ENCODE measurements at regions not wholly inside any gene's neighbourhood (a gene's known extent, or its start where the extent isn't known, plus 50 kb on each side); places are given as distances from the start of the nearest gene placed in this dataset.

DNA sequence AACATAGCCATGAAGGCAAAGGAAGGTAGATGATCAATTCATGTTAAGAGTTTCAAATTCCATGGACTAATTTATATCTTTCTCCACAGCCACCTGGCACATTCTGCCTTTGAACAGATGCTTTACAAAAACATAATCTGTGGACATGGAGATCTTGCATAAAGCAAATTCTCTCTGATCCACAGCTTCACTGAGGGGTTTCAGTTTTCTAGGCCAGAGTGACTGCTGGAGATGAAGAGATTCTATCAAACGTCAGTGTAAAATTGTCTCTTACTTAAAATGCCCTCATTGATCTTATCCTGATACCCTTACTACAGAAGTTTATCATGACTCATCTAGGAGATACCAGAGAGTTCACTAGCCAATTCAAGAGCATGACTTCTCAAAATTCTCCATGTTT is 291.6 kb downstream of the DAD1 start:
- peak overlapping the region; percentile 64 for H3K4me2 ChIP-seq
- intact Hi-C loops (cut with micrococcal nuclease; ENCODE audit: unreplicated experiment), result no loop called here

DNA sequence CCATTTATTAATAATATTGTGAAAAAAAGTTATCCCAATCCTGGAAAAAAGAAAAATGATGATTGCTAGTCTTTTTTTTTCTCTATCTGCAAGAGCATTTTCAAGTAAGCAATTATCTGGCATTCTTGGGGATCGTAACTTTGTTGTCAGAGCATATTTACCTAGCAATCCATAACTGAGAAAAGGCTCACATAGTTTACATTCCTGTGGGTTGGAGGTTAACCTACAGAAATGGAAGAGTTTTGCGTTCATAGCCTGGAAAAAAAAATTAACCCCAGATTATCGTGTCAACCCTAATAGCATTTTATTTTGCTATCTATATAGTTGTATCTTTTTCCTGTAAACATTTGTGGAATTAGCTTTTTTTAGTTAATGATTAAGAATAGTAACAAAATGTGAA is 292.3 kb downstream of the DAD1 start:
- Histone ChIP-seq H3K9me2 (ENCODE audit: insufficient read depth) (no peaks in the 10 kb centered on the region), H2AFZ (no peak overlapping the region), H3K27me3 (ENCODE audit: insufficient read depth, low read depth) (no peaks in the 10 kb centered on the region), H3K36me3 (ENCODE audit: low read depth) (no peaks in the 10 kb centered on the region), H3K4me1 (replicated peaks; ENCODE audit: insufficient read depth) (peaks cover 30% of the 10 kb centered on the region), H3K79me2 (ENCODE audit: low read depth) (no peaks in the 10 kb centered on the region), H3K9me3 (ENCODE audit: insufficient read depth, low read depth) (no peaks in the 10 kb centered on the region), H3K4me2 (peak overlapping the region; percentile 64), H4K20me1 (ENCODE audit: insufficient read depth) (no peaks in the 10 kb centered on the region), H3F3A (ENCODE audit: insufficient read depth, low read depth) (0 out of 2 replicates have a peak, but pooled peaks cover 5% of the 10 kb centered on the region), H3K4me3 (0 out of 2 replicates have a peak overlapping the region, but pooled peaks have one; percentile 26), H3K27ac (peak overlapping the region; percentile 49)
- BruUV-seq (replicated peaks), result no TSS peak
- DNase-seq, result peak in 1 of 2 experiments; percentile 84
- ChIA-PET POLR2A (ENCODE audit: unreplicated experiment) (interaction anchor here (0.6 kb wide), 1 partner anchor 513 kb away, joined by 9 read pairs; no protein-coding TSS in a partner anchor), CTCF (interaction anchor here (0.7 to 0.9 kb wide), 2 partner anchors 32 to 88 kb away, joined by 3 read pairs; no protein-coding TSS in a partner anchor)
- TF ChIP-seq CTCF (conservative IDR thresholded peaks at IDR 0.05), result no peak
- TF ChIP-seq EZH2 (IDR thresholded peaks at IDR 0.05; ENCODE audit: low read depth), result no peak
- intact Hi-C loops (cut with micrococcal nuclease; ENCODE audit: unreplicated experiment), result no loop called here

More for the DNA sequence above, 291.6 kb downstream of the DAD1 start:
- H3K27me3 ChIP-seq (ENCODE audit: insufficient read depth, low read depth), result no peaks in the 10 kb centered on the region
- 0 out of 2 replicates have a peak, but pooled peaks cover 5% of the 10 kb centered on the region for H3F3A ChIP-seq (ENCODE audit: insufficient read depth, low read depth)
- no peaks in the 10 kb centered on the region for H3K9me2 ChIP-seq (ENCODE audit: insufficient read depth)
- H3K79me2 ChIP-seq (ENCODE audit: low read depth), result no peaks in the 10 kb centered on the region
- ChIA-PET POLR2A (ENCODE audit: unreplicated experiment) (interaction anchor here (0.6 kb wide), 1 partner anchor 512 kb away, joined by 9 read pairs; no protein-coding TSS in a partner anchor), CTCF (interaction anchor here (0.9 kb wide), 1 partner anchor 33 kb away, joined by 3 read pairs; no protein-coding TSS in a partner anchor)
- TF ChIP-seq EZH2 (IDR thresholded peaks at IDR 0.05; ENCODE audit: low read depth) (no peak), CTCF (conservative IDR thresholded peaks at IDR 0.05) (no peak)
- no TSS peak for BruUV-seq (replicated peaks)
- H3K4me1 ChIP-seq (replicated peaks; ENCODE audit: insufficient read depth), result peaks cover 30% of the 10 kb centered on the region
- no peak overlapping the region for H3K4me3 ChIP-seq
- H3K9me3 ChIP-seq (ENCODE audit: insufficient read depth, low read depth), result no peaks in the 10 kb centered on the region
- H2AFZ ChIP-seq, result no peak overlapping the region
- no peaks in the 10 kb centered on the region for H4K20me1 ChIP-seq (ENCODE audit: insufficient read depth)
- no peaks in the 10 kb centered on the region for H3K36me3 ChIP-seq (ENCODE audit: low read depth)
- peak overlapping the region; percentile 49 for H3K27ac ChIP-seq
- DNase-seq, result no peak

DNA sequence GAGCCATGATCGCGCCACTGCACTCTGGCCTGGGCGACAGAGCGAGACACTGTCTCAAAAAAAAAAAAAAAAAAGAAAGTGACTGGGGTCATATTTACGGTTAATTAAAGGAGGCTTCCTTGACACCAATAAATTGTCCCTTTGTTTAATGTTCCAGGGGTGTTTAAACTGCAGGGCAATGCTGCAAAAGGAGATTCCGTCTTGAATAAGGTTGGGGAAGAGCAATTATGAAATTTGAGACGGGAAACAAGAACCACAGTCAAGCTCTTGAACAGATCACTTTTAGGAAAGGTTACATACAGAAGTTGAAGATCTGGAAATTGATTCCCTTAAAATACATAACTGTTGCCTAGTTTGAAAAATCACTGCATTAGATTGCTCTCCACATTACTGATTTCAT is 292.9 kb downstream of the DAD1 start:
- intact Hi-C loops (cut with micrococcal nuclease; ENCODE audit: unreplicated experiment), result no loop called here
- no peaks in the 10 kb centered on the region for H4K20me1 ChIP-seq (ENCODE audit: insufficient read depth)
- no peak overlapping the region for H2AFZ ChIP-seq
- peak overlapping the region; percentile 45 for H3K27ac ChIP-seq
- H3F3A ChIP-seq (ENCODE audit: insufficient read depth, low read depth), result 0 out of 2 replicates have a peak, but pooled peaks cover 5% of the 10 kb centered on the region
- no peak overlapping the region for H3K4me3 ChIP-seq
- H3K9me2 ChIP-seq (ENCODE audit: insufficient read depth), result no peaks in the 10 kb centered on the region
- no peak for TF ChIP-seq CTCF (conservative IDR thresholded peaks at IDR 0.05)
- TF ChIP-seq EZH2 (IDR thresholded peaks at IDR 0.05; ENCODE audit: low read depth), result no peak
- no peaks in the 10 kb centered on the region for H3K27me3 ChIP-seq (ENCODE audit: insufficient read depth, low read depth)
- no peaks in the 10 kb centered on the region for H3K36me3 ChIP-seq (ENCODE audit: low read depth)
- BruUV-seq (replicated peaks), result no TSS peak
- ChIA-PET POLR2A (ENCODE audit: unreplicated experiment) (interaction anchor here (0.7 kb wide), 1 partner anchor 1052 kb away, joined by 4 read pairs; no protein-coding TSS in a partner anchor), CTCF (interaction anchor here (0.7 kb wide), 1 partner anchor 87 kb away, joined by 3 read pairs; no protein-coding TSS in a partner anchor)
- DNase-seq, result no peak
- H3K9me3 ChIP-seq (ENCODE audit: insufficient read depth, low read depth), result no peaks in the 10 kb centered on the region
- H3K4me1 ChIP-seq (replicated peaks; ENCODE audit: insufficient read depth), result peaks cover 30% of the 10 kb centered on the region
- no peaks in the 10 kb centered on the region for H3K79me2 ChIP-seq (ENCODE audit: low read depth)
- peak overlapping the region; percentile 64 for H3K4me2 ChIP-seq

Measured in PC-9 (cell line).